ENCODE measurements at regions not wholly inside any gene's neighbourhood (a gene's known extent, or its start where the extent isn't known, plus 50 kb on each side); places are given as distances from the start of the nearest gene placed in this dataset.

- no peak for FAIRE-seq
Measured at GRCh38 chr13:70884196-70884595, 775.9 kb upstream of the KLHL1 start.

- FAIRE-seq = no peak
Measured at GRCh38 chr13:70874636-70875035, 766.4 kb upstream of the KLHL1 start.

- no peak for FAIRE-seq
Measured at GRCh38 chr13:70864731-70865130, 756.5 kb upstream of the KLHL1 start.

- no peak for FAIRE-seq
Measured at GRCh38 chr13:70856711-70857110, 748.5 kb upstream of the KLHL1 start.

- no peak for FAIRE-seq
Measured at GRCh38 chr13:70856025-70856424, 747.8 kb upstream of the KLHL1 start.

- FAIRE-seq = no peak
Measured at GRCh38 chr13:70849222-70849621, 741.0 kb upstream of the KLHL1 start.

GRCh38 chr13:70844391-70845108 is 736.3 kb upstream of the KLHL1 start:
- FAIRE-seq = no peak

GRCh38 chr13:70842062-70842644 is 733.9 kb upstream of the KLHL1 start:
- no peak for FAIRE-seq

- FAIRE-seq = no peak
Measured at GRCh38 chr13:70841240-70842061, 733.2 kb upstream of the KLHL1 start.

GRCh38 chr13:70835371-70835770 is 727.1 kb upstream of the KLHL1 start:
- FAIRE-seq = no peak

- FAIRE-seq = no peak
Measured at GRCh38 chr13:70829748-70830147, 721.5 kb upstream of the KLHL1 start.

GRCh38 chr13:70817576-70817975 is 709.3 kb upstream of the KLHL1 start:
- no peak for FAIRE-seq

- no peak for FAIRE-seq
Measured at GRCh38 chr13:70816853-70817252, 708.6 kb upstream of the KLHL1 start.

- no peak for FAIRE-seq
Measured at GRCh38 chr13:70814684-70815083, 706.4 kb upstream of the KLHL1 start.

GRCh38 chr13:70812481-70812880 is 704.2 kb upstream of the KLHL1 start:
- no peak for FAIRE-seq

GRCh38 chr13:70809588-70809987 is 701.3 kb upstream of the KLHL1 start:
- no peak for FAIRE-seq

- no peak for FAIRE-seq
Measured at GRCh38 chr13:70798385-70798784, 690.1 kb upstream of the KLHL1 start.

GRCh38 chr13:70795484-70795883 is 687.2 kb upstream of the KLHL1 start:
- no peak for FAIRE-seq

- no peak for FAIRE-seq
Measured at GRCh38 chr13:70792121-70792520, 683.9 kb upstream of the KLHL1 start.

GRCh38 chr13:70789751-70790150 is 681.5 kb upstream of the KLHL1 start:
- FAIRE-seq = no peak

GRCh38 chr13:70788074-70788473 is 679.8 kb upstream of the KLHL1 start:
- no peak for FAIRE-seq

- no peak for FAIRE-seq
Measured at GRCh38 chr13:70784207-70784989, 676.1 kb upstream of the KLHL1 start.

GRCh38 chr13:70769817-70770216 is 661.6 kb upstream of the KLHL1 start:
- FAIRE-seq = no peak
